SK-N-SH treated with all-trans-retinoic acid at 6 μM for 48 hours (cell line): ENCODE measurements at regions not wholly inside any gene's neighbourhood (a gene's known extent, or its start where the extent isn't known, plus 50 kb on each side); places are given as distances from the start of the nearest gene placed in this dataset.

Experiments
- ESRRG ChIP-seq: fragments of 250-450 bp; sonication (Bioruptor Pico); IDR thresholded peaks from 2 replicates; pipeline ENCODE4 v1.6.1; 2021; ENCODE audit warnings: mild to moderate bottlenecking
- PATZ1 ChIP-seq: fragments of 250-450 bp; sonication (Bioruptor Pico); IDR thresholded peaks from 2 replicates; pipeline ENCODE4 v1.8.0; 2020; ENCODE audit warnings: mild to moderate bottlenecking, moderate library complexity, borderline replicate concordance

GRCh38 chr21:28776251-28776650 lies 216.4 kb downstream of the LTN1 start:
- TF ChIP-seq PATZ1 (CRISPR knock-in tag), result no peak
- no peak for TF ChIP-seq ESRRG
